ENCODE measurements at regions not wholly inside any gene's neighbourhood (a gene's known extent, or its start where the extent isn't known, plus 50 kb on each side); places are given as distances from the start of the nearest gene placed in this dataset.

- no peaks in the 10 kb centered on the region for H3K4me1 ChIP-seq (ENCODE audit: control insufficient read depth, extremely low read depth, insufficient read depth, low read length)
- DNase-seq (ENCODE audit: low read depth, low spot score) = no peak
- no peak overlapping the region for H3K9ac ChIP-seq (ENCODE audit: control insufficient read depth, extremely low read depth, insufficient read depth, low read length)
- TF ChIP-seq CTCF (optimal IDR thresholded peaks at IDR 0.05 in 1 of 3, IDR thresholded peaks at IDR 0.05 in 1 of 3, conservative IDR thresholded peaks at IDR 0.05 in 1 of 3; ENCODE audit: extremely low read depth in 1 of 3, insufficient read depth in 2 of 3, low read length in 3 of 3) (no peak), EZH2 (IDR thresholded peaks at IDR 0.05; ENCODE audit: low read length) (no peak)
- H4K20me1 ChIP-seq (ENCODE audit: control insufficient read depth, extremely low read depth, insufficient read depth, low read length) = no peaks in the 10 kb centered on the region
- no peak for FAIRE-seq
- no peak overlapping the region for H3K27ac ChIP-seq (ENCODE audit: control insufficient read depth, insufficient read depth, low read length)
- no peak overlapping the region for H2AFZ ChIP-seq (ENCODE audit: control insufficient read depth, low read length)
- H3K27me3 ChIP-seq (ENCODE audit: control insufficient read depth, extremely low read depth, insufficient read depth, low read length) = no peaks in the 10 kb centered on the region
- dilution Hi-C loops (cut with MboI; ENCODE audit: extremely low pct_ligation_motif_present, low sequenced_read_pairs) = no loop called here
- no peaks in the 10 kb centered on the region for H3K9me3 ChIP-seq (ENCODE audit: control insufficient read depth, low read depth, low read length)
- H3K79me2 ChIP-seq (ENCODE audit: control insufficient read depth, insufficient read depth, low read length) = no peaks in the 10 kb centered on the region
- H3K4me3 ChIP-seq (ENCODE audit: control insufficient read depth in 2 of 3, extremely low read depth in 1 of 3, insufficient read depth in 2 of 3, low read depth in 1 of 3, low read length in 3 of 3) = no peak overlapping the region
- H3K9me1 ChIP-seq (ENCODE audit: control insufficient read depth, extremely low read depth, insufficient read depth, low read length) = no peaks in the 10 kb centered on the region
- H3K4me2 ChIP-seq (ENCODE audit: control insufficient read depth, extremely low read depth, insufficient read depth, low read depth, low read length) = no peak overlapping the region
- no peaks in the 10 kb centered on the region for H3K36me3 ChIP-seq (ENCODE audit: control insufficient read depth in 2 of 2, extremely low read depth in 1 of 2, insufficient read depth in 2 of 2, low read length in 2 of 2)
Observed at GRCh38 chr7:119421657-119422056, 851.3 kb upstream of the KCND2 start.

GRCh38 chr7:119436882-119437281 lies 836.1 kb upstream of the KCND2 start:
- Histone ChIP-seq H3K79me2 (ENCODE audit: control insufficient read depth, insufficient read depth, low read length) (no peaks in the 10 kb centered on the region), H3K9ac (ENCODE audit: control insufficient read depth, extremely low read depth, insufficient read depth, low read length) (no peak overlapping the region), H4K20me1 (ENCODE audit: control insufficient read depth, extremely low read depth, insufficient read depth, low read length) (no peaks in the 10 kb centered on the region), H3K27me3 (ENCODE audit: control insufficient read depth, extremely low read depth, insufficient read depth, low read length) (no peaks in the 10 kb centered on the region), H2AFZ (ENCODE audit: control insufficient read depth, low read length) (no peak overlapping the region), H3K4me3 (ENCODE audit: control insufficient read depth in 2 of 3, extremely low read depth in 1 of 3, insufficient read depth in 2 of 3, low read depth in 1 of 3, low read length in 3 of 3) (no peak overlapping the region), H3K9me1 (ENCODE audit: control insufficient read depth, extremely low read depth, insufficient read depth, low read length) (no peaks in the 10 kb centered on the region), H3K27ac (ENCODE audit: control insufficient read depth, insufficient read depth, low read length) (no peak overlapping the region), H3K36me3 (ENCODE audit: control insufficient read depth in 2 of 2, extremely low read depth in 1 of 2, insufficient read depth in 2 of 2, low read length in 2 of 2) (no peaks in the 10 kb centered on the region), H3K4me1 (ENCODE audit: control insufficient read depth, extremely low read depth, insufficient read depth, low read length) (no peaks in the 10 kb centered on the region), H3K4me2 (ENCODE audit: control insufficient read depth, extremely low read depth, insufficient read depth, low read depth, low read length) (no peak overlapping the region), H3K9me3 (ENCODE audit: control insufficient read depth, low read depth, low read length) (no peaks in the 10 kb centered on the region)
- dilution Hi-C loops (cut with MboI; ENCODE audit: extremely low pct_ligation_motif_present, low sequenced_read_pairs) = no loop called here
- FAIRE-seq (no peak), DNase-seq (ENCODE audit: low read depth, low spot score) (no peak)
- TF ChIP-seq CTCF (optimal IDR thresholded peaks at IDR 0.05 in 1 of 3, IDR thresholded peaks at IDR 0.05 in 1 of 3, conservative IDR thresholded peaks at IDR 0.05 in 1 of 3; ENCODE audit: extremely low read depth in 1 of 3, insufficient read depth in 2 of 3, low read length in 3 of 3) = no peak
- no peak for TF ChIP-seq EZH2 (IDR thresholded peaks at IDR 0.05; ENCODE audit: low read length)

Data from keratinocyte (primary cell).